ENCODE measurements at regions not wholly inside any gene's neighbourhood (a gene's known extent, or its start where the extent isn't known, plus 50 kb on each side); places are given as distances from the start of the nearest gene placed in this dataset.

DNA sequence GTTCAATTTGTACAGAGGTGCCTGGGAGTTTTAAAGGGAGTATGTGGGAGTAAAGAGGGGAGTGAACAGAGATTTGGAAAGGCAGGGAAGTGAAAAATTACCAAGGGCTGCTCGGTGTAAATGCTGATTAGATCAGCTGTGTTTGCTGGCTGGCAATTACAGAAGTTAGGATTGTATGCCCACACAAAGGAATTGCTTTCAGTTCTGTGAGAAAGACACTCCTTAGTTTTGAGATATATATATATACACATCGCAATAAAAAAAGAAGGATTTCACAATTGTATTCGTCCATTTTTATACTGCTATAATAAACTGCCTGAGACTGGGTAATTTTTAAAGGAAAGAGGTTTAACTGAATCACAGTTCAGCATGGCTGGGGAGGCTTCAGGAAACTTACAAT, 196.3 kb downstream of the SLITRK5 start:
- ChIA-PET RAD21 (ENCODE audit: low non-redundant PET in 1 of 2, low total read pairs in 2 of 2, uncharacterized antibody in 2 of 2, unreplicated experiment in 2 of 2) (no interaction called here), POLR2A (no interaction called here)
- DNase-seq (ENCODE audit: low read depth, low spot score) = no peak

More for the DNA sequence above, 196.3 kb downstream of the SLITRK5 start:
- Histone ChIP-seq H3K27ac (ENCODE audit: low read depth, low read length) (no peak overlapping the region), H3K4me3 (replicated peaks in 1 of 2; ENCODE audit: low read depth in 1 of 2, low read length in 2 of 2) (no peak overlapping the region), H4K20me1 (ENCODE audit: insufficient read depth) (no peaks in the 10 kb centered on the region), H3K27me3 (ENCODE audit: insufficient read depth, low read length) (no peaks in the 10 kb centered on the region), H3K9ac (ENCODE audit: low read length) (no peak overlapping the region), H3K79me2 (ENCODE audit: insufficient read depth, low read length) (no peaks in the 10 kb centered on the region), H2AFZ (ENCODE audit: low read depth, low read length, poor library complexity, severe bottlenecking) (no peak overlapping the region), H3K4me1 (ENCODE audit: control insufficient read depth in 1 of 2, insufficient read depth in 2 of 2, low read length in 2 of 2) (no peaks in the 10 kb centered on the region), H3K9me3 (ENCODE audit: control insufficient read depth in 1 of 2, insufficient read depth in 1 of 2, low read depth in 1 of 2, low read length in 2 of 2) (no peaks in the 10 kb centered on the region), H3K9me2 (ENCODE audit: insufficient read depth) (no peaks in the 10 kb centered on the region), H3K4me2 (ENCODE audit: low read length) (no peak overlapping the region), H3K36me3 (ENCODE audit: control insufficient read depth in 1 of 2, insufficient read depth in 2 of 2, low read length in 2 of 2) (no peaks in the 10 kb centered on the region)
- TF ChIP-seq ELF1 (IDR thresholded peaks at IDR 0.05; ENCODE audit: borderline replicate concordance, low read depth) (no peak), RAD21 (IDR thresholded peaks at IDR 0.05; ENCODE audit: low read depth) (no peak), ZNF274 (IDR thresholded peaks at IDR 0.05; ENCODE audit: low read depth, low read length) (no peak), TCF7L2 (IDR thresholded peaks at IDR 0.05; ENCODE audit: borderline replicate concordance, extremely low read depth, insufficient read depth, insufficient read length) (no peak), SRF (IDR thresholded peaks at IDR 0.05; ENCODE audit: low read depth) (no peak), POLR2A (IDR thresholded peaks at IDR 0.05; ENCODE audit: borderline replicate concordance, extremely low read depth, insufficient read depth, insufficient read length) (no peak), CBX3 (IDR thresholded peaks at IDR 0.05; ENCODE audit: low read depth) (no peak), JUND (IDR thresholded peaks at IDR 0.05) (no peak), YY1 (IDR thresholded peaks at IDR 0.05; ENCODE audit: extremely low read depth, insufficient replicate concordance, low read depth, low read length) (no peak)
- TF ChIP-seq, protein P1, sequence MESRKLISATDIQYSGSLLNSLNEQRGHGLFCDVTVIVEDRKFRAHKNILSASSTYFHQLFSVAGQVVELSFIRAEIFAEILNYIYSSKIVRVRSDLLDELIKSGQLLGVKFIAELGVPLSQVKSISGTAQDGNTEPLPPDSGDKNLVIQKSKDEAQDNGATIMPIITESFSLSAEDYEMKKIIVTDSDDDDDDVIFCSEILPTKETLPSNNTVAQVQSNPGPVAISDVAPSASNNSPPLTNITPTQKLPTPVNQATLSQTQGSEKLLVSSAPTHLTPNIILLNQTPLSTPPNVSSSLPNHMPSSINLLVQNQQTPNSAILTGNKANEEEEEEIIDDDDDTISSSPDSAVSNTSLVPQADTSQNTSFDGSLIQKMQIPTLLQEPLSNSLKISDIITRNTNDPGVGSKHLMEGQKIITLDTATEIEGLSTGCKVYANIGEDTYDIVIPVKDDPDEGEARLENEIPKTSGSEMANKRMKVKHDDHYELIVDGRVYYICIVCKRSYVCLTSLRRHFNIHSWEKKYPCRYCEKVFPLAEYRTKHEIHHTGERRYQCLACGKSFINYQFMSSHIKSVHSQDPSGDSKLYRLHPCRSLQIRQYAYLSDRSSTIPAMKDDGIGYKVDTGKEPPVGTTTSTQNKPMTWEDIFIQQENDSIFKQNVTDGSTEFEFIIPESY (IDR thresholded peaks at IDR 0.05; ENCODE audit: extremely low read depth, insufficient replicate concordance, low read length) = no peak
- TF ChIP-seq, protein P2, sequence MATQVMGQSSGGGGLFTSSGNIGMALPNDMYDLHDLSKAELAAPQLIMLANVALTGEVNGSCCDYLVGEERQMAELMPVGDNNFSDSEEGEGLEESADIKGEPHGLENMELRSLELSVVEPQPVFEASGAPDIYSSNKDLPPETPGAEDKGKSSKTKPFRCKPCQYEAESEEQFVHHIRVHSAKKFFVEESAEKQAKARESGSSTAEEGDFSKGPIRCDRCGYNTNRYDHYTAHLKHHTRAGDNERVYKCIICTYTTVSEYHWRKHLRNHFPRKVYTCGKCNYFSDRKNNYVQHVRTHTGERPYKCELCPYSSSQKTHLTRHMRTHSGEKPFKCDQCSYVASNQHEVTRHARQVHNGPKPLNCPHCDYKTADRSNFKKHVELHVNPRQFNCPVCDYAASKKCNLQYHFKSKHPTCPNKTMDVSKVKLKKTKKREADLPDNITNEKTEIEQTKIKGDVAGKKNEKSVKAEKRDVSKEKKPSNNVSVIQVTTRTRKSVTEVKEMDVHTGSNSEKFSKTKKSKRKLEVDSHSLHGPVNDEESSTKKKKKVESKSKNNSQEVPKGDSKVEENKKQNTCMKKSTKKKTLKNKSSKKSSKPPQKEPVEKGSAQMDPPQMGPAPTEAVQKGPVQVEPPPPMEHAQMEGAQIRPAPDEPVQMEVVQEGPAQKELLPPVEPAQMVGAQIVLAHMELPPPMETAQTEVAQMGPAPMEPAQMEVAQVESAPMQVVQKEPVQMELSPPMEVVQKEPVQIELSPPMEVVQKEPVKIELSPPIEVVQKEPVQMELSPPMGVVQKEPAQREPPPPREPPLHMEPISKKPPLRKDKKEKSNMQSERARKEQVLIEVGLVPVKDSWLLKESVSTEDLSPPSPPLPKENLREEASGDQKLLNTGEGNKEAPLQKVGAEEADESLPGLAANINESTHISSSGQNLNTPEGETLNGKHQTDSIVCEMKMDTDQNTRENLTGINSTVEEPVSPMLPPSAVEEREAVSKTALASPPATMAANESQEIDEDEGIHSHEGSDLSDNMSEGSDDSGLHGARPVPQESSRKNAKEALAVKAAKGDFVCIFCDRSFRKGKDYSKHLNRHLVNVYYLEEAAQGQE (IDR thresholded peaks at IDR 0.05; ENCODE audit: low read depth) = no peak
- intact Hi-C loops (cut with micrococcal nuclease) = no loop called here
- no TSS peak for BruUV-seq (replicated peaks)
- CTCF ChIA-PET = no interaction called here
- ATAC-seq = no peak

Measured in HCT116 (cell line).